ENCODE measurements at regions not wholly inside any gene's neighbourhood (a gene's known extent, or its start where the extent isn't known, plus 50 kb on each side); places are given as distances from the start of the nearest gene placed in this dataset.

GRCh38 chr2:108124736-108125495 lies 114.9 kb upstream of the SULT1C3 start:
- Histone ChIP-seq H3K9ac (ENCODE audit: insufficient read length) (no peak overlapping the region), H3K27ac (no peak overlapping the region), H3K36me3 (ENCODE audit: insufficient read depth, low read length) (no peaks in the 10 kb centered on the region), H3K9me3 (ENCODE audit: low read depth, low read length) (no peaks in the 10 kb centered on the region), H3K4me3 (no peak overlapping the region)
- TF ChIP-seq FOXP2 (optimal IDR thresholded peaks at IDR 0.05; ENCODE audit: control extremely low read depth, extremely low read length, insufficient read depth), result no peak
- no peak for TF ChIP-seq POLR2AphosphoS5 (IDR thresholded peaks at IDR 0.05; ENCODE audit: borderline replicate concordance, low read depth, low read length)
- no peak for TF ChIP-seq EZH2 (IDR thresholded peaks at IDR 0.05)
- DNase-seq (ENCODE audit: low read depth, low spot score), result no peak

- H3K9ac ChIP-seq (ENCODE audit: insufficient read length), result no peak overlapping the region
- TF ChIP-seq EZH2 (IDR thresholded peaks at IDR 0.05) (no peak), FOXP2 (optimal IDR thresholded peaks at IDR 0.05; ENCODE audit: control extremely low read depth, extremely low read length, insufficient read depth) (no peak), POLR2AphosphoS5 (IDR thresholded peaks at IDR 0.05; ENCODE audit: borderline replicate concordance, low read depth, low read length) (no peak)
- no peak for DNase-seq (ENCODE audit: low read depth, low spot score)
- no peak overlapping the region for H3K27ac ChIP-seq
- no peaks in the 10 kb centered on the region for H3K36me3 ChIP-seq (ENCODE audit: insufficient read depth, low read length)
- H3K9me3 ChIP-seq (ENCODE audit: low read depth, low read length), result no peaks in the 10 kb centered on the region
- H3K4me3 ChIP-seq, result no peak overlapping the region
Observed at GRCh38 chr2:108125581-108125980, 114.2 kb upstream of the SULT1C3 start.

- Histone ChIP-seq H3K9ac (ENCODE audit: insufficient read length) (no peak overlapping the region), H3K4me3 (no peak overlapping the region), H3K9me3 (ENCODE audit: low read depth, low read length) (no peaks in the 10 kb centered on the region), H3K36me3 (ENCODE audit: insufficient read depth, low read length) (no peaks in the 10 kb centered on the region), H3K27ac (no peak overlapping the region)
- no peak for TF ChIP-seq EZH2 (IDR thresholded peaks at IDR 0.05)
- no peak for TF ChIP-seq FOXP2 (optimal IDR thresholded peaks at IDR 0.05; ENCODE audit: control extremely low read depth, extremely low read length, insufficient read depth)
- TF ChIP-seq POLR2AphosphoS5 (IDR thresholded peaks at IDR 0.05; ENCODE audit: borderline replicate concordance, low read depth, low read length), result no peak
- no peak for DNase-seq (ENCODE audit: low read depth, low spot score)
Observed at GRCh38 chr2:108128249-108128648, 111.5 kb upstream of the SULT1C3 start.

GRCh38 chr2:108129636-108130035 lies 110.1 kb upstream of the SULT1C3 start:
- no peak overlapping the region for H3K27ac ChIP-seq
- no peak for DNase-seq (ENCODE audit: low read depth, low spot score)

GRCh38 chr2:108133457-108133856 lies 106.3 kb upstream of the SULT1C3 start:
- Histone ChIP-seq H3K9ac (ENCODE audit: insufficient read length) (no peak overlapping the region), H3K9me3 (ENCODE audit: low read depth, low read length) (no peaks in the 10 kb centered on the region), H3K27ac (no peak overlapping the region), H3K36me3 (ENCODE audit: insufficient read depth, low read length) (no peaks in the 10 kb centered on the region), H3K4me3 (no peak overlapping the region)
- no peak for TF ChIP-seq FOXP2 (optimal IDR thresholded peaks at IDR 0.05; ENCODE audit: control extremely low read depth, extremely low read length, insufficient read depth)
- TF ChIP-seq EZH2 (IDR thresholded peaks at IDR 0.05), result no peak
- DNase-seq (ENCODE audit: low read depth, low spot score), result no peak

More at GRCh38 chr2:108129636-108130035, 110.1 kb upstream of the SULT1C3 start:
- no peak overlapping the region for H3K9ac ChIP-seq (ENCODE audit: insufficient read length)
- H3K9me3 ChIP-seq (ENCODE audit: low read depth, low read length), result no peaks in the 10 kb centered on the region
- H3K4me3 ChIP-seq, result no peak overlapping the region
- no peaks in the 10 kb centered on the region for H3K36me3 ChIP-seq (ENCODE audit: insufficient read depth, low read length)
- no peak for TF ChIP-seq POLR2AphosphoS5 (IDR thresholded peaks at IDR 0.05; ENCODE audit: borderline replicate concordance, low read depth, low read length)
- no peak for TF ChIP-seq FOXP2 (optimal IDR thresholded peaks at IDR 0.05; ENCODE audit: control extremely low read depth, extremely low read length, insufficient read depth)
- no peak for TF ChIP-seq EZH2 (IDR thresholded peaks at IDR 0.05)

- Histone ChIP-seq H3K4me3 (no peak overlapping the region), H3K36me3 (ENCODE audit: insufficient read depth, low read length) (no peaks in the 10 kb centered on the region), H3K9ac (ENCODE audit: insufficient read length) (no peak overlapping the region), H3K9me3 (ENCODE audit: low read depth, low read length) (no peaks in the 10 kb centered on the region), H3K27ac (no peak overlapping the region)
- no peak for TF ChIP-seq EZH2 (IDR thresholded peaks at IDR 0.05)
- no peak for TF ChIP-seq FOXP2 (optimal IDR thresholded peaks at IDR 0.05; ENCODE audit: control extremely low read depth, extremely low read length, insufficient read depth)
- no peak for TF ChIP-seq POLR2AphosphoS5 (IDR thresholded peaks at IDR 0.05; ENCODE audit: borderline replicate concordance, low read depth, low read length)
- no peak for DNase-seq (ENCODE audit: low read depth, low spot score)
Observed at GRCh38 chr2:108139521-108139920, 100.2 kb upstream of the SULT1C3 start.

- H3K9me3 ChIP-seq (ENCODE audit: low read depth, low read length), result no peaks in the 10 kb centered on the region
- no peak overlapping the region for H3K9ac ChIP-seq (ENCODE audit: insufficient read length)
- no peak for TF ChIP-seq POLR2AphosphoS5 (IDR thresholded peaks at IDR 0.05; ENCODE audit: borderline replicate concordance, low read depth, low read length)
- TF ChIP-seq FOXP2 (optimal IDR thresholded peaks at IDR 0.05; ENCODE audit: control extremely low read depth, extremely low read length, insufficient read depth), result no peak
- DNase-seq (ENCODE audit: low read depth, low spot score), result no peak
- H3K4me3 ChIP-seq, result no peak overlapping the region
- H3K36me3 ChIP-seq (ENCODE audit: insufficient read depth, low read length), result no peaks in the 10 kb centered on the region
- no peak overlapping the region for H3K27ac ChIP-seq
Observed at GRCh38 chr2:108145557-108146326, 94.0 kb upstream of the SULT1C3 start.

- no peak for DNase-seq (ENCODE audit: low read depth, low spot score)
- TF ChIP-seq POLR2AphosphoS5 (IDR thresholded peaks at IDR 0.05; ENCODE audit: borderline replicate concordance, low read depth, low read length) (no peak), EZH2 (IDR thresholded peaks at IDR 0.05) (no peak), FOXP2 (optimal IDR thresholded peaks at IDR 0.05; ENCODE audit: control extremely low read depth, extremely low read length, insufficient read depth) (no peak)
- no peak overlapping the region for H3K9ac ChIP-seq (ENCODE audit: insufficient read length)
- no peak overlapping the region for H3K4me3 ChIP-seq
- H3K9me3 ChIP-seq (ENCODE audit: low read depth, low read length), result no peaks in the 10 kb centered on the region
- no peak overlapping the region for H3K27ac ChIP-seq
- H3K36me3 ChIP-seq (ENCODE audit: insufficient read depth, low read length), result no peaks in the 10 kb centered on the region
Observed at GRCh38 chr2:108148555-108148954, 91.2 kb upstream of the SULT1C3 start.

All from SK-N-MC (cell line).